Uterus (tissue), 2 donors: ENCODE measurements at regions not wholly inside any gene's neighbourhood (a gene's known extent, or its start where the extent isn't known, plus 50 kb on each side); places are given as distances from the start of the nearest gene placed in this dataset.

ENCODE experiments used
- CTCF ChIP-seq, 4 experiments: fragments of 200-600 bp in 2 of 4; fragments of 450-650 bp in 2 of 4; sonication (generic) in 2 of 4; IDR thresholded peaks; one replicate each; pipeline ENCODE4 v1.5.1; 2016 to 2019; ENCODE audit warnings: antibody characterized with exemption in 4 of 4, mild to moderate bottlenecking in 2 of 4, moderate library complexity in 1 of 4
- POLR2A ChIP-seq, 2 donors: fragments of 450-650 bp; IDR thresholded peaks; one replicate each; pipeline ENCODE4 v1.6.1; 2016; ENCODE audit warnings: antibody characterized with exemption in 2 of 2, mild to moderate bottlenecking in 1 of 2, moderate library complexity in 1 of 2

DNA sequence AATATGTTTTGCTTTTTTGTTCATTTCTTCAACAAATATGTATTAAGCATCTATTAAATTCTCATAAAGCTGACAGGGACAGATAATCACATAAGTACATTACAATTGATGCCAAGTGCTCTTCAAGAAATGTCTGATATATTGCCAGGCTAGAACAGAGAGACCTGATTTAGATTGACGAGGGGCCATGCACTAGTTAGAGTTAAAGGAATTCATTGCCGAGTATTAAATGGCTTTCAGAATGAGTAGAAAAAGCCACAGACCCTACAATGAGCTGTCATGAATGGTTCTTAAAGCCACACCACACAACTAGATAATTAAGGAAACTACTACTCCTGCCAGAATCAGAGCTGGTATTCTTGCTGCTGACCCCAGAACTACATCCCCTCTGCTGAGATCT is 250.2 kb upstream of the MME start:
- no peak for TF ChIP-seq POLR2A (IDR thresholded peaks at IDR 0.05)
- no peak for TF ChIP-seq CTCF (IDR thresholded peaks at IDR 0.05)
